Epidermal melanocyte (primary cell): ENCODE measurements at regions not wholly inside any gene's neighbourhood (a gene's known extent, or its start where the extent isn't known, plus 50 kb on each side); places are given as distances from the start of the nearest gene placed in this dataset.

Source experiments
- DNase-seq: peaks from one replicate; pipeline ENCODE4 v3.0.0; 2011; ENCODE audit warnings: low spot score; ENCODE audit not compliant: insufficient read length

- no peak for DNase-seq
These were observed 135.9 kb upstream of the SPRY1 start for GRCh38 chr4:123260653-123261052.

DNA sequence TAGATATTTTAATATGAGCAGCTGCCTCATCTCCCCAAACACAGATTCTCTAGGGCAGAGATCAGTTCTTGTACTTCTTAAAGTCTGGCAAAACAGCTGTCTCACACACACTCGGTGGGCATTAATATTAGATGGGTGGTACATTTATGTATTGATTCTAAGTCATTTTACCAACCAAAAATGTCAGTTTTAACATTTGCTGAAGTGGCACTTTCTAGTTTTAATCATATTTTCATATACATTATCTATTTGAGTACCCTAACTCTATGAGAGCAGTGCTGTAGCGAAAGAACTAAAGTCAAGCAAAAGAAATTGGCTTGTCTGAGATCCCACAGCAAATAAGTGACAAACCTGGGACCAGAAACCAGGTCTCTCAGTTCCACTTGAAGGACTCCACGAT, 134.5 kb upstream of the SPRY1 start:
- no peak for DNase-seq

DNA sequence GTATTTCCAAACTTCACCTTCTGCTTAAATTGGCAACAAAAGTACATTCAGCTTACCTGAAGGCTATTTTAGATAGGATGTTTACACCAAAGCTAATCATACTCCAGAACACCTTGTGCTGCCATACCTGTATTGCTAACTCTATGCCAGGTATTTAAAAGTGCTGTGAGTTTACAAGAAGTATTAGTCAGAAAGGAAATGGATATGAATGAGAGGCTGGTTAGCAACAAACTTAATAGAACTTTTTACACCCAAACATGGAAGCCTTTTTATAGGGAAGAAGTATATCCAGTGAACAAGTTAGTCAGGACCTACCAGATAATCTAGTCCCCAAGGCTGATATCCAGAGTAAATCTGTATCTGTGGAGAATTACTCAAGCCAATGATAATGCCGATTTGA, 131.2 kb upstream of the SPRY1 start:
- no peak for DNase-seq

DNA sequence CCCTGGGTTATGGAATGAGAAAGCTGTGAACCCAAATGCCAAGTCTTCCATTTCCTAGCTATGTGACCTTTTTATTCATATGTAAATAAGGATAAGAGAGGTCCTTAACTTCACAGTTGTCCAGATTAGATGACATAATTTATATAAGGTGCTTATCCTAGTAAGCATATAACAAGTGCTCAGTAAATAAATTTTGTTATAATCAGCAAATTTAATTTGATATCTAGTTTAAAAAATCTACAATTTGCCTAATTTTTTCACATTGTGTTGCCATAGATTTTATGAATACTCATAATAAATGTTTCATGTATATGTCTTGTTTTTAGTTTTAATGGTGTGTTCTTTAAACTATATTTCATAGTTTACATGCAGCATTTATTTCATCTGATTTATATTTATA, 130.4 kb upstream of the SPRY1 start:
- DNase-seq, result no peak

DNA sequence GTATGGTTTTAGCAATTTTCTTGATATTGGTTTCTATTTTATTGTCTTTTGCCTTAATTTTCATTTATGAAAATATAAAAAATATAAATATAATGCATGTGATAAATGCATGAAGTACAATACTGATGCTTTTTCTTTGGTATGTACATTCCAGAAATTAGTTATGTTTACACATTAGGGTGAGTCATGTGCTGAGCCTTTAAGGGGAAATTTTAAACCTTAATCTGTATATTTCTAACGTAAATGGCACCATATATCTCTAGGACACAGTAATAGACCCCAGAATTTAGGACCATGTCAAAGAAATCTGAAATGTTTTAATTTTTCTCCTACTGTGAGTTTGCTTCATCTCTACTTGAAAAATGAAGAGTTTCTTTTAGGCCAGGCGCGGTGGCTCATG, 117.8 kb upstream of the SPRY1 start:
- DNase-seq, result no peak

DNA sequence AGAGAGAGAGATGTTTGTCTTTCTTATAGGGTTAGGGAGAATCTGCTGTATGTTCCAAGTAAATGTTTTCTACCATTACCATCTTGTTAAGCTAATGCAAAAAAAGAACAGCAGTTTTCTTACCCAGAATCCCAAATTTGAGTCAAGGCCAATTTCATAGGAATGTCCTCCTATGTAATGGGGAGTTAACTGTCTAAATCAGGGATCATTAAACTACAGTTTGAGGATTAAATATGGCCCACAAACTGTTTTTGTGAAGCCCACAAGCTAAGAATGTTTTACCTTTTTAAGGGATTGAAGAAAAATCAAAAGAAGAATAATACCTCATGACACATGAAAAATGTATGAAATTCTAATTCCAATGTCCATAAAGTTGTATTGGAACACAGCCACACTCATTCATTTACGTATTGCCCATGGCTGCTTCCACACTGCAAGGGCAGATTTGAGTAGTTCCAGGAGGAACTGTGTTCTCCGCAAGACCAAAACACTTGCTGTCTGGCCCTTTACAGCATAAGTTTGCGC, 113.2 kb upstream of the SPRY1 start:
- no peak for DNase-seq

GRCh38 chr4:123284168-123284567, 112.4 kb upstream of the SPRY1 start:
- no peak for DNase-seq

GRCh38 chr4:123286903-123287466, 109.6 kb upstream of the SPRY1 start:
- DNase-seq, result no peak

DNA sequence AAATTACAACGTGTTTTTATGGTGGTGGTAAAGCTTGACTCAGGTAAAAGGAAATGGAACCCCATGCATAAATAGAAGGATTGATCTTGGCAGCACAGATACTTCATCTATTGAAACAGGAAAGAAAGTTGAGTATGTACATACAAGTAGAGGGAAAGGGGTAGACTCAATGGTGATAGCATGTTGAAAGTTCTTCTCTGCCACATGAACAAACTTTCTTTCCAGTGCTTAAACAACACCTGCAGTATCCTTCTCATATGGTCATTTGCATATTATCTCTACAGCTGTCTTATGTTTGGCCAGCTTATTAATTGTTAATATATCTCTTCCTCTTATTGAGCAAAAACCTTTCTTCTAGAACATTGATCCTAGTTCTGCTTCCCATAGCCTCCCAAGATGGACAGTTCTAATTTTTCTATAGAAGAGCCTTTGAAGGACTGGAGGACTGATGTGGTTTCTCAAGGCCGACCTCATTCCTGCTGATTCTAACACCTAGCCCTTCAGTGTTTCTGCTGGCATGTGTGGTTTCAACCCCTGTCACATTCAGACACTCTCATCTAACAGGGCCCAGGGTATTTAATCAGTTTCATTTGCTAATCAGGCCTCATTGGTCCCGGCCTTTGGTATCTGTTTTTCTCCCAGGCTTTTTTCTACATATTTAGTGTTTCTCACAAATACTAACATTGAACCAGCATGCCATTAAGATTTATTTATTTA, 108.1 kb upstream of the SPRY1 start:
- DNase-seq, result no peak

DNA sequence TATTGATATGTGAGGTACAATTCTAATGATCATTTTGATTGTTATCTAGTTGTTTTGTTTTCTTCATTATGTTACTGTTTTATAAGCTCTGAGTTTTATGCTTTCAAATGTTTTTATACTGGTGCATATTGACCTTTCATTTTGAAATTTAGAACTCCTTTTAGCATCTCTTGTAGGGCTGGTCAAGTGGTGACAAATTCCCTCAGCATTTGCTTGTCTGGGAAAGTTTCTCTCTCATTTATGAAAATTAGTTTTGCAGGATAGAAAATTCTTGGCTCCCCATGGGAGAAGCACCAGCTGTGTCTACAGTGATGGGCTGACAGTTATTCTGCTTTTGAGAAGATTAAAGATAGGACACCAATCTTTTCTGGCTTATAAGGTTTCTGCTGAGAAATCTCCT, 105.3 kb upstream of the SPRY1 start:
- no peak for DNase-seq

- no peak for DNase-seq
These were observed 98.8 kb upstream of the SPRY1 start for GRCh38 chr4:123297836-123298235.

DNA sequence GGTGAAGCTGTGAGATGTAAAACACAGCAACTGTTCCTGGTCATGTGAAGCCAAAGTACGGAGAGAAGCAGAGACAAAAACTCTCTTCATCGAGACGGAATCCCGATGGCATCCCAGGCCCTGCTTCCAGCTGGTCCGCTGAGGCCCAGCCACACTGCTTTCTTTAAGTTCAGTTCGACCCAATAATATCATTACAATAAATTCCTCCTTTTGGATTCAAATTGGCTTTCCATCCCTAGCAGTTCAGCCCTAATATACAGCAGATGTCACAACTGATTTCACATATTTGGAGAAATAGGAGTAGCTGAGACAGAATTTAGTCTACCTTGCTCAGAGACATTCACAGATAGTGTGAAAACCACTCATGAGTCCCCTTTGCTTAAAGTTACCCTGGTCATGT, 98.3 kb upstream of the SPRY1 start:
- no peak for DNase-seq

- no peak for DNase-seq
These were observed 97.8 kb upstream of the SPRY1 start for GRCh38 chr4:123298801-123299200.

DNA sequence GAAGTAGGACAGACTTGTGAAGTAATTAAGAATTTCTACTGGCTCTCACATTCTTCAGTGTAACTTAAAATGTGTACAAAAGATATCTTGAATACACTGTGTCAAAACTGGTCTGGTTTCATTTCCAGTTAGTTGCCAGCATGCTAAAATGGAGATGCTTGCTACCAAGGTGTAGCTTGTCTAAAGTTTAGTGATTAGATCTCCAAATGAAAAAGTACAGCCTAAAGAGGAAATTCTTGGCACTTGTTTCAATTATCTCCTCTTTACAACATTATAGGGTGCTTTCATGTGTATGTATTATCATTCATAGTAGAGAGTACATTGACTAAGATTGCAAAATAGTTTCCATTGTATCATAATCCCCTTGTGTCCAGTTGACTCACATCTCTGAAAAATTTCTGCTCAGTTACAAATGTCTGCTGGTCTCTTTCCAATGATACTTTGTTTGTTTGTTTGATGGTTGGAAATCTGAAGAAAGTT, 97.3 kb upstream of the SPRY1 start:
- DNase-seq, result no peak

GRCh38 chr4:123300222-123301039, 96.2 kb upstream of the SPRY1 start:
- DNase-seq, result no peak

DNA sequence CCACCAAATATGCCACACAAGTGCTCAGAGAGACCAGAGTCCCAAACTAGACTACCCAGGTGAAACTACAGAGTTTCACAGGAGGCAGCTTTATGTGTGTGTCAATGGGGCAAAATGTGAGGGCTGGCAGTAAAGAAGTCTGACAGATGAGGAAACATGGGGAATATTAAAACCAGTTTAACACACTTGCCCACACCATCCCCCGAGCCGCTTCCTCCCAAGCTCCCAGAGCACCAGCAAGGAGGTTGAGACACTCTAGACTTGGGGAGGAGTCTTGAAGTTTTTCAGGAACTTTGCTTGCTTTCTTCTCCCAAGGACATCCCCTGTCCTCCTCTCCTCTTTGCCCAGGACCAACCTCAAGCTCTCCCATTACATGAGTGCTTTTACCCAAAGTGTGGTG, 94.7 kb upstream of the SPRY1 start:
- DNase-seq, result no peak

GRCh38 chr4:123304151-123304964, 92.2 kb upstream of the SPRY1 start:
- no peak for DNase-seq

GRCh38 chr4:123305736-123306135, 90.9 kb upstream of the SPRY1 start:
- no peak for DNase-seq

GRCh38 chr4:123306769-123307168, 89.8 kb upstream of the SPRY1 start:
- DNase-seq, result no peak

DNA sequence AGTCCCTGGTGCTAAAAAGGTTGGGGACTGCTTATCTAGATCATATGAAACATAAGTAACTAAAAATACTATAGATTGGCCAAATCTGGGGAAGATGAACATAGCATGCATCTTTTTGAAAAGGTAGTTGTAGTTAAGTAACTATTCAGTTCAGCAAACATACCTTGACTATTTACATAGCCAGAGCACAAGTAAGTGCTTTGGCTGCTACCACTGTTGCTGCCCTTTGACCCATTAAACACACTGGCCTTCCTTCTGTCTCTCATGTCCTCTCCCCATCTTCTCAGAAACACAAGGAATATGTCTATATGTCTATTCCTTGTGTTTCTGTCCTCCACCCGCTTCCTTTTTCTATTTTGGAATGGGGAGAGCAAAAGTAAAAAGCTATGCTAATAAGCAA, 87.9 kb upstream of the SPRY1 start:
- DNase-seq, result no peak

DNA sequence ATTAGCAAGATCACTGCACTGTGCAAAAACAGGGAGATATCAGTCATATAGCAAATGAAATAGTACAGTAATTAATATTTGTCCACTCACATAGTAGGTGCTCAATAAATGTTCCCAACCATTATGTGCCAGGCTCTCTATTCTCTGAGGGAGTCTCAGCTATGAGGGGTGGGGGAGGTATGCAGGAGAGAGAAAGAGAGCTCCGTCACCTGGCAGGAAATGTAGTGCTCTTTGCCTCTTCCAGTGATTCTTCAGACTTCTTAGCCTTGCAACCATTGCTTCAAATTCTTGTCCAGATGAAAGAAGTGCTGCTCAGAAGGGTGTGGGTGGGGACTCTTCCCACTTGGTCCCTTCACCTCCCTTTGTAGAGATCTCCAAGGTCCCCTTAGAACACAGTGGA, 84.5 kb upstream of the SPRY1 start:
- no peak for DNase-seq
